ENCODE measurements at regions not wholly inside any gene's neighbourhood (a gene's known extent, or its start where the extent isn't known, plus 50 kb on each side); places are given as distances from the start of the nearest gene placed in this dataset.

GRCh38 chr10:36669615-36670352 lies 455.6 kb upstream of the ANKRD30A start:
- Histone ChIP-seq H4K5ac (ENCODE audit: low read length) (no peak overlapping the region), H4K8ac (ENCODE audit: low read depth, low read length) (no peak overlapping the region), H3K4me1 (ENCODE audit: control insufficient read depth, low read depth, low read length) (no peaks in the 10 kb centered on the region), H3K4ac (ENCODE audit: low read depth, low read length) (no peak overlapping the region), H3K36me3 (ENCODE audit: control insufficient read depth, insufficient read depth, low read length) (no peaks in the 10 kb centered on the region), H3K9ac (ENCODE audit: low read length) (no peak overlapping the region), H3K79me2 (ENCODE audit: control insufficient read depth, insufficient read depth, low read length) (no peaks in the 10 kb centered on the region), H2BK15ac (replicated peaks; ENCODE audit: low read depth) (no peak overlapping the region), H3K18ac (ENCODE audit: low read length) (no peak overlapping the region), H3K4me2 (ENCODE audit: low read length) (no peak overlapping the region), H3K56ac (ENCODE audit: low read length) (no peak overlapping the region), H2BK120ac (ENCODE audit: low read depth, low read length) (no peak overlapping the region), H3K23ac (ENCODE audit: low read length) (no peak overlapping the region), H3K27me3 (ENCODE audit: insufficient read depth, low read length, poor library complexity) (no peaks in the 10 kb centered on the region), H3K4me3 (ENCODE audit: low read length) (no peak overlapping the region), H3K27ac (ENCODE audit: low read depth, low read length) (no peak overlapping the region), H2BK5ac (ENCODE audit: low read length) (no peak overlapping the region), H3K79me1 (ENCODE audit: low read length) (no peaks in the 10 kb centered on the region), H2AK5ac (ENCODE audit: low read length) (no peak overlapping the region)
- DNase-seq, result no peak
- WGBS (ENCODE audit: extremely low coverage, insufficient coverage, low lambda C conversion rate), result no CpG with 5 or more reads among the region's 2 CpGs

- no peak for DNase-seq
- Histone ChIP-seq H2BK15ac (replicated peaks; ENCODE audit: low read depth) (no peak overlapping the region), H3K79me2 (ENCODE audit: control insufficient read depth, insufficient read depth, low read length) (no peaks in the 10 kb centered on the region), H3K56ac (ENCODE audit: low read length) (no peak overlapping the region), H3K9ac (ENCODE audit: low read length) (no peak overlapping the region), H2BK120ac (ENCODE audit: low read depth, low read length) (no peak overlapping the region), H4K5ac (ENCODE audit: low read length) (no peak overlapping the region), H3K4ac (ENCODE audit: low read depth, low read length) (no peak overlapping the region), H3K27ac (ENCODE audit: low read depth, low read length) (no peak overlapping the region), H3K79me1 (ENCODE audit: low read length) (no peaks in the 10 kb centered on the region), H3K4me3 (ENCODE audit: low read length) (no peak overlapping the region), H3K27me3 (ENCODE audit: insufficient read depth, low read length, poor library complexity) (no peaks in the 10 kb centered on the region), H3K18ac (ENCODE audit: low read length) (no peak overlapping the region), H4K8ac (ENCODE audit: low read depth, low read length) (no peak overlapping the region), H2BK5ac (ENCODE audit: low read length) (no peak overlapping the region), H3K23ac (ENCODE audit: low read length) (no peak overlapping the region), H3K4me2 (ENCODE audit: low read length) (no peak overlapping the region), H3K36me3 (ENCODE audit: control insufficient read depth, insufficient read depth, low read length) (no peaks in the 10 kb centered on the region), H2AK5ac (ENCODE audit: low read length) (no peak overlapping the region), H3K4me1 (ENCODE audit: control insufficient read depth, low read depth, low read length) (no peaks in the 10 kb centered on the region)
Measured at GRCh38 chr10:36666451-36666850, 458.9 kb upstream of the ANKRD30A start.

GRCh38 chr10:36662571-36662970 lies 462.8 kb upstream of the ANKRD30A start:
- no CpG with 5 or more reads among the region's 4 CpGs for WGBS (ENCODE audit: extremely low coverage, insufficient coverage, low lambda C conversion rate)
- no peak overlapping the region for H3K4me3 ChIP-seq (ENCODE audit: low read length)
- no peak overlapping the region for H3K4ac ChIP-seq (ENCODE audit: low read depth, low read length)
- no peak overlapping the region for H3K23ac ChIP-seq (ENCODE audit: low read length)
- H2AK5ac ChIP-seq (ENCODE audit: low read length), result no peak overlapping the region
- no peak overlapping the region for H3K4me2 ChIP-seq (ENCODE audit: low read length)
- H3K27ac ChIP-seq (ENCODE audit: low read depth, low read length), result no peak overlapping the region
- no peaks in the 10 kb centered on the region for H3K27me3 ChIP-seq (ENCODE audit: insufficient read depth, low read length, poor library complexity)
- no peak overlapping the region for H2BK120ac ChIP-seq (ENCODE audit: low read depth, low read length)
- H3K9ac ChIP-seq (ENCODE audit: low read length), result no peak overlapping the region
- no peak overlapping the region for H3K56ac ChIP-seq (ENCODE audit: low read length)
- no peak overlapping the region for H4K8ac ChIP-seq (ENCODE audit: low read depth, low read length)
- H3K79me2 ChIP-seq (ENCODE audit: control insufficient read depth, insufficient read depth, low read length), result no peaks in the 10 kb centered on the region
- H3K4me1 ChIP-seq (ENCODE audit: control insufficient read depth, low read depth, low read length), result no peaks in the 10 kb centered on the region
- H3K18ac ChIP-seq (ENCODE audit: low read length), result no peak overlapping the region
- no peaks in the 10 kb centered on the region for H3K36me3 ChIP-seq (ENCODE audit: control insufficient read depth, insufficient read depth, low read length)
- H3K79me1 ChIP-seq (ENCODE audit: low read length), result no peaks in the 10 kb centered on the region
- H2BK5ac ChIP-seq (ENCODE audit: low read length), result no peak overlapping the region
- no peak overlapping the region for H2BK15ac ChIP-seq (replicated peaks; ENCODE audit: low read depth)
- DNase-seq, result no peak
- no peak overlapping the region for H4K5ac ChIP-seq (ENCODE audit: low read length)

GRCh38 chr10:36650274-36650673 lies 475.1 kb upstream of the ANKRD30A start:
- H3K4me2 ChIP-seq (ENCODE audit: low read length), result no peak overlapping the region
- no peak overlapping the region for H3K4me3 ChIP-seq (ENCODE audit: low read length)
- no peak overlapping the region for H3K27ac ChIP-seq (ENCODE audit: low read depth, low read length)
- H3K23ac ChIP-seq (ENCODE audit: low read length), result no peak overlapping the region
- H2BK5ac ChIP-seq (ENCODE audit: low read length), result no peak overlapping the region
- no peaks in the 10 kb centered on the region for H3K79me1 ChIP-seq (ENCODE audit: low read length)
- no peak overlapping the region for H2BK15ac ChIP-seq (replicated peaks; ENCODE audit: low read depth)
- no peak overlapping the region for H3K18ac ChIP-seq (ENCODE audit: low read length)
- WGBS (ENCODE audit: extremely low coverage, insufficient coverage, low lambda C conversion rate), result no CpG with 5 or more reads among the region's 6 CpGs
- H3K9ac ChIP-seq (ENCODE audit: low read length), result no peak overlapping the region
- H3K4me1 ChIP-seq (ENCODE audit: control insufficient read depth, low read depth, low read length), result no peaks in the 10 kb centered on the region
- H3K79me2 ChIP-seq (ENCODE audit: control insufficient read depth, insufficient read depth, low read length), result no peaks in the 10 kb centered on the region
- no peak overlapping the region for H2AK5ac ChIP-seq (ENCODE audit: low read length)
- no peaks in the 10 kb centered on the region for H3K36me3 ChIP-seq (ENCODE audit: control insufficient read depth, insufficient read depth, low read length)
- no peak overlapping the region for H3K56ac ChIP-seq (ENCODE audit: low read length)
- no peak overlapping the region for H3K4ac ChIP-seq (ENCODE audit: low read depth, low read length)
- no peak overlapping the region for H4K8ac ChIP-seq (ENCODE audit: low read depth, low read length)
- H2BK120ac ChIP-seq (ENCODE audit: low read depth, low read length), result no peak overlapping the region
- no peak for DNase-seq
- no peak overlapping the region for H4K5ac ChIP-seq (ENCODE audit: low read length)
- H3K27me3 ChIP-seq (ENCODE audit: insufficient read depth, low read length, poor library complexity), result no peaks in the 10 kb centered on the region

- H3K36me3 ChIP-seq (ENCODE audit: control insufficient read depth, insufficient read depth, low read length), result no peaks in the 10 kb centered on the region
- H3K18ac ChIP-seq (ENCODE audit: low read length), result no peak overlapping the region
- no peak overlapping the region for H3K56ac ChIP-seq (ENCODE audit: low read length)
- no peak overlapping the region for H4K8ac ChIP-seq (ENCODE audit: low read depth, low read length)
- H3K4ac ChIP-seq (ENCODE audit: low read depth, low read length), result no peak overlapping the region
- H4K5ac ChIP-seq (ENCODE audit: low read length), result no peak overlapping the region
- H3K23ac ChIP-seq (ENCODE audit: low read length), result no peak overlapping the region
- no peaks in the 10 kb centered on the region for H3K79me2 ChIP-seq (ENCODE audit: control insufficient read depth, insufficient read depth, low read length)
- no peak overlapping the region for H2BK15ac ChIP-seq (replicated peaks; ENCODE audit: low read depth)
- H3K27ac ChIP-seq (ENCODE audit: low read depth, low read length), result no peak overlapping the region
- no CpG with 5 or more reads among the region's 10 CpGs for WGBS (ENCODE audit: extremely low coverage, insufficient coverage, low lambda C conversion rate)
- no peaks in the 10 kb centered on the region for H3K4me1 ChIP-seq (ENCODE audit: control insufficient read depth, low read depth, low read length)
- H3K4me2 ChIP-seq (ENCODE audit: low read length), result no peak overlapping the region
- no peaks in the 10 kb centered on the region for H3K79me1 ChIP-seq (ENCODE audit: low read length)
- no peak overlapping the region for H2BK5ac ChIP-seq (ENCODE audit: low read length)
- H2AK5ac ChIP-seq (ENCODE audit: low read length), result no peak overlapping the region
- peak; percentile 6 for DNase-seq
- H3K4me3 ChIP-seq (ENCODE audit: low read length), result no peak overlapping the region
- no peaks in the 10 kb centered on the region for H3K27me3 ChIP-seq (ENCODE audit: insufficient read depth, low read length, poor library complexity)
- no peak overlapping the region for H2BK120ac ChIP-seq (ENCODE audit: low read depth, low read length)
- H3K9ac ChIP-seq (ENCODE audit: low read length), result no peak overlapping the region
Measured at GRCh38 chr10:36647540-36647939, 477.9 kb upstream of the ANKRD30A start.

- no peak overlapping the region for H3K56ac ChIP-seq (ENCODE audit: low read length)
- no peak overlapping the region for H2BK15ac ChIP-seq (replicated peaks; ENCODE audit: low read depth)
- no peak overlapping the region for H3K4me2 ChIP-seq (ENCODE audit: low read length)
- H3K18ac ChIP-seq (ENCODE audit: low read length), result no peak overlapping the region
- DNase-seq, result no peak
- no peak overlapping the region for H2BK120ac ChIP-seq (ENCODE audit: low read depth, low read length)
- no peak overlapping the region for H3K4ac ChIP-seq (ENCODE audit: low read depth, low read length)
- no peak overlapping the region for H4K8ac ChIP-seq (ENCODE audit: low read depth, low read length)
- no peaks in the 10 kb centered on the region for H3K79me1 ChIP-seq (ENCODE audit: low read length)
- no peaks in the 10 kb centered on the region for H3K4me1 ChIP-seq (ENCODE audit: control insufficient read depth, low read depth, low read length)
- H4K5ac ChIP-seq (ENCODE audit: low read length), result no peak overlapping the region
- no peak overlapping the region for H3K23ac ChIP-seq (ENCODE audit: low read length)
- no peaks in the 10 kb centered on the region for H3K79me2 ChIP-seq (ENCODE audit: control insufficient read depth, insufficient read depth, low read length)
- H3K4me3 ChIP-seq (ENCODE audit: low read length), result no peak overlapping the region
- no peak overlapping the region for H3K9ac ChIP-seq (ENCODE audit: low read length)
- no peak overlapping the region for H2BK5ac ChIP-seq (ENCODE audit: low read length)
- no peaks in the 10 kb centered on the region for H3K36me3 ChIP-seq (ENCODE audit: control insufficient read depth, insufficient read depth, low read length)
- H2AK5ac ChIP-seq (ENCODE audit: low read length), result no peak overlapping the region
- H3K27ac ChIP-seq (ENCODE audit: low read depth, low read length), result no peak overlapping the region
- WGBS (ENCODE audit: extremely low coverage, insufficient coverage, low lambda C conversion rate), result no CpG with 5 or more reads among the region's 4 CpGs
- H3K27me3 ChIP-seq (ENCODE audit: insufficient read depth, low read length, poor library complexity), result no peaks in the 10 kb centered on the region
Measured at GRCh38 chr10:36640626-36641025, 484.8 kb upstream of the ANKRD30A start.
